ENCODE measurements at regions not wholly inside any gene's neighbourhood (a gene's known extent, or its start where the extent isn't known, plus 50 kb on each side); places are given as distances from the start of the nearest gene placed in this dataset.

DNA sequence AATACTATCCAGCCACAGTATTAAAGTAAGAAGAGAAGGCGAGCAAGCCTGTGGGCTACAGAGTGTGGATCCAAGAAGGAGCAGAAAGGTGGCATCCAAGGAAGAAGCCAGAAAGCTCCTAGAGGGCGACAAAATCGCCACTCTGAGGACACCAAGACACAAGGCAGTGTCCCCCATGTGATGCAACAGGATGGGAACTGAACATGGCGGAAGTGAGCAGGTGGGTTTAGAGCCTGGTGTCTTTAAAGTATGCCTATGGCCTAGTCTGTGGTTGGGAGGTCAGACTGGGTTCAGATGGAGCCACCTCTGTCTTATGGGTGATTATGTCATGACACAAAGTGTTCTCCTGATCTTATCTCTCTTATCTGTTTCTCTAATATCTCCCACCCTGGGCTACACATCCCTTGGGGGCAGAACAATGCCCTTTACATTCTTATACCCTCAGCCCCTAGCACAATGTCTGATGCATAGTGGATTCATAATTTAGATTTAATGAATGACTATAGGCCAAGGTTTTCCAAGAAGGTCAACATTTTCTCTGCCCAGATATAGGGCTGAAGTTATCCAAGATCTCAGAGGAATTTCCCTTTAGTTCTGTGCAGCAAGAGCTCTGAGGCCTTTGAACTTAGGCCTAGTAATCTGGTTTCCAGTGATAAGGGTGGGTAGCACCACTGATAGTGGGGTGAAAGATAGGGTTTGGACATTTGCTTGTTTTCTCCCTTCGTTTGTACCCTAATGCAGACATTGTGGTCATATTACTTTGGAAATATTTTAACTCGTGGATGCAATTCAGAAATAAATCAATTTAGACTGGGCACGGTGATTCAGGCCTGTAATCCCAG lies 167.3 kb upstream of the AKIRIN2 start:
- Histone ChIP-seq H3K4me3 (no peak overlapping the region), H3K27me3 (no peaks in the 10 kb centered on the region), H3K27ac (no peak overlapping the region), H3K4me1 (ENCODE audit: insufficient read depth) (peaks cover 1% of the 10 kb centered on the region), H3K9me3 (no peaks in the 10 kb centered on the region), H3K36me3 (no peaks in the 10 kb centered on the region)
- no peak for DNase-seq
- intact Hi-C loops (cut with DNase I), result no loop called here
- no peak for TF ChIP-seq EP300 (IDR thresholded peaks at IDR 0.05)
- TF ChIP-seq POLR2A (IDR thresholded peaks at IDR 0.05), result no peak
- TF ChIP-seq CTCF (IDR thresholded peaks at IDR 0.05), result no peak
- 78 to 81% (median 78%) methylated on average over 7 of the region's 7 CpGs for WGBS, 3 donors

DNA sequence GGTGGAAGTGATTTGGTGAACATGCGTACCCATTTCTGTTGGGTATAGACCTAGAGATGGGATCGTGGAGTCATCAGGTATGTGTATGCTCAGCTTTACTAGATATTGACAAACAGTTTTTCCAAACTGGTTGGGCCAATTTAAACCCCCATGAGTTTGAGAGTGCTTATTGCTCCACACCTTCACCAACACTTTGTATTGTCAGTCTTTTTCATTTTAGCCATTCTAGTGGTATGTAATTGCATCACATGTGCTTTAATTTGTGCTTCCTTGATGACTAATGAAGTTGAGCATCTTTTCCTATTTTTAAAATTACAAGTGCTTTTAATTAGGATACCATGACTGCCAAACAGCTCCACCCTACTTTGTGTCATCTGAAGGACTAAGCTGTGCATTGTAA lies 158.9 kb upstream of the AKIRIN2 start:
- H3K36me3 ChIP-seq, result no peaks in the 10 kb centered on the region
- DNase-seq, result no peak
- no peaks in the 10 kb centered on the region for H3K9me3 ChIP-seq
- no peak overlapping the region for H3K27ac ChIP-seq
- no peak overlapping the region for H3K4me3 ChIP-seq
- 94 to 99% (median 95%) methylated on average over 2 of the region's 2 CpGs for WGBS, 3 donors
- no peaks in the 10 kb centered on the region for H3K27me3 ChIP-seq
- TF ChIP-seq CTCF (IDR thresholded peaks at IDR 0.05) (no peak), POLR2A (IDR thresholded peaks at IDR 0.05) (no peak), EP300 (IDR thresholded peaks at IDR 0.05) (no peak)
- H3K4me1 ChIP-seq (ENCODE audit: insufficient read depth), result no peaks in the 10 kb centered on the region
- intact Hi-C loops (cut with DNase I), result no loop called here

GRCh38 chr6:87858440-87858839 lies 156.4 kb upstream of the AKIRIN2 start:
- Histone ChIP-seq H3K4me3 (no peak overlapping the region), H3K27me3 (no peaks in the 10 kb centered on the region), H3K27ac (no peak overlapping the region), H3K9me3 (no peaks in the 10 kb centered on the region), H3K36me3 (no peaks in the 10 kb centered on the region), H3K4me1 (ENCODE audit: insufficient read depth) (no peaks in the 10 kb centered on the region)
- no peak for TF ChIP-seq POLR2A (IDR thresholded peaks at IDR 0.05)
- no peak for TF ChIP-seq CTCF (IDR thresholded peaks at IDR 0.05)
- TF ChIP-seq EP300 (IDR thresholded peaks at IDR 0.05), result no peak
- intact Hi-C loops (cut with DNase I), result no loop called here
- DNase-seq, result no peak
- 10 to 38% (median 11%) methylated on average over 1 of the region's 1 CpG for WGBS, 3 donors

DNA sequence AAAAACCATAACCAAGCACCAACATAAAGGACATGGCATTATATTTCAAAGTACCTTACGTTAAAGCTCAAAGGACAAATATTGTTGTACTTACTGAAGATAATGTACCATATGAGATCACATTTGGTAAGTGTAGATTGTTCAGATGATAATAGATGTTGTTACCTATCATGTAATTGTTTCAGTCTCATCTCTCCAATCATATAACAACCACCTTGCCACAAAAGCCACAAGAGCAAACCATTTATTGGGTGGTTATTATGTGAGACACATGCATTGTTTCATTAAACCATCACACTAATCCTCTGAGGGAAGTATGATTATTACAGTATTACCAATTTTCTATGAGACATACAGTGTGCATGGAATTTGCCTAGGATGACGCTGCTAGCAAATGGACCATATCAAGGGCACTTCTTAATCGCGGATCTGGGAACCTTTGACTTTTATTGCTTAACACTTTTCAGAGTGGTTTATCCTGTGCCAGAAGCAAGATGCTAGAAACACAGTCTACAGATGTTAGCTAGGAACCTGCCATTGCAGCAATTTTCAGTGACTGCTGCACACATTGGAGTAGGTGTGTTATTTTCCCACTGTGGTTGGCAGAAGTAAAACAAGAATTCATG lies 149.8 kb upstream of the AKIRIN2 start:
- DNase-seq, result no peak
- no peaks in the 10 kb centered on the region for H3K36me3 ChIP-seq
- no peaks in the 10 kb centered on the region for H3K27me3 ChIP-seq
- TF ChIP-seq EP300 (IDR thresholded peaks at IDR 0.05) (no peak), CTCF (IDR thresholded peaks at IDR 0.05) (no peak), POLR2A (IDR thresholded peaks at IDR 0.05) (no peak)
- intact Hi-C loops (cut with DNase I), result no loop called here
- H3K9me3 ChIP-seq, result no peaks in the 10 kb centered on the region
- H3K4me3 ChIP-seq, result no peak overlapping the region
- WGBS, 3 donors, result 82 to 88% (median 88%) methylated on average over 4 of the region's 4 CpGs
- H3K4me1 ChIP-seq (ENCODE audit: insufficient read depth), result no peaks in the 10 kb centered on the region
- H3K27ac ChIP-seq, result no peak overlapping the region

All from ovary (tissue), 7 donors.